Astrocyte (in vitro differentiated cells and primary cell): ENCODE measurements at regions not wholly inside any gene's neighbourhood (a gene's known extent, or its start where the extent isn't known, plus 50 kb on each side); places are given as distances from the start of the nearest gene placed in this dataset.

Source experiments
- EZH2 ChIP-seq: IDR thresholded peaks from 2 replicates; pipeline ENCODE4 v1.6.1; 2012; ENCODE audit warnings: mild to moderate bottlenecking, low read length, inconsistent platforms; ENCODE audit not compliant: insufficient read depth
- TF ChIP-seq, protein P1 (sequence below): IDR thresholded peaks from 2 replicates; pipeline ENCODE4 v1.5.1; 2011; ENCODE audit warnings: low read depth, mild to moderate bottlenecking, inconsistent platforms, low read length, moderate library complexity; ENCODE audit not compliant: insufficient read depth

DNA sequence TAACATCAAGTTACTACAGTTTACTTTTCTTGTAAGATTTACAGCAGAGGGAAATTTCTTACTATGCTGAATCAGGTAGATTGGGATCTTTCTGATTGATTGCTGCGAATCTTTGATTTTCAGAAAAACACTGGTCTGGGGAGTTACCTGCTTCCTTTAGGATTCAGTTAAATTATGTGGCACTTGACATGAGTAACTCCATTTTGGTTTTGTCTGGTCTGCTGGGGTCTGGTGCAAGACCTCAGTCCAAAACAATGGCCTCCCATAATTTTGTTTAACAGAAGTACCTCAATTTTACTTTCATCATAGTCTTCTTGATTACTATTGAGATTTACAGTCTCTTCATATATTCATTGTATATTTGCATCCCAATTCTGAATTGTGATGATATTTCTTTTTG is 775.5 kb downstream of the TRIB2 start:
- TF ChIP-seq, protein P1, sequence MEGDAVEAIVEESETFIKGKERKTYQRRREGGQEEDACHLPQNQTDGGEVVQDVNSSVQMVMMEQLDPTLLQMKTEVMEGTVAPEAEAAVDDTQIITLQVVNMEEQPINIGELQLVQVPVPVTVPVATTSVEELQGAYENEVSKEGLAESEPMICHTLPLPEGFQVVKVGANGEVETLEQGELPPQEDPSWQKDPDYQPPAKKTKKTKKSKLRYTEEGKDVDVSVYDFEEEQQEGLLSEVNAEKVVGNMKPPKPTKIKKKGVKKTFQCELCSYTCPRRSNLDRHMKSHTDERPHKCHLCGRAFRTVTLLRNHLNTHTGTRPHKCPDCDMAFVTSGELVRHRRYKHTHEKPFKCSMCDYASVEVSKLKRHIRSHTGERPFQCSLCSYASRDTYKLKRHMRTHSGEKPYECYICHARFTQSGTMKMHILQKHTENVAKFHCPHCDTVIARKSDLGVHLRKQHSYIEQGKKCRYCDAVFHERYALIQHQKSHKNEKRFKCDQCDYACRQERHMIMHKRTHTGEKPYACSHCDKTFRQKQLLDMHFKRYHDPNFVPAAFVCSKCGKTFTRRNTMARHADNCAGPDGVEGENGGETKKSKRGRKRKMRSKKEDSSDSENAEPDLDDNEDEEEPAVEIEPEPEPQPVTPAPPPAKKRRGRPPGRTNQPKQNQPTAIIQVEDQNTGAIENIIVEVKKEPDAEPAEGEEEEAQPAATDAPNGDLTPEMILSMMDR, result no peak
- no peak for TF ChIP-seq EZH2
